A673 (cell line): ENCODE measurements at regions not wholly inside any gene's neighbourhood (a gene's known extent, or its start where the extent isn't known, plus 50 kb on each side); places are given as distances from the start of the nearest gene placed in this dataset.

Experiments used
- BruUV-seq: library from RNA; stranded (reverse); fragments of 400-500 nt; replicated peaks from 2 replicates; lab custom pipeline; 2021; lab: Mats Ljungman, UMichigan
- CTCF ChIA-PET: fragments of 300-600 bp; sonication (Branson Sonifier 250); formaldehyde crosslinking; loops from one replicate; lab custom pipeline; 2022; ENCODE audit warnings: antibody characterized with exemption; lab: Charles Lee
- POLR2A ChIA-PET: fragments of 300-600 bp; sonication (Branson Sonifier 250); formaldehyde crosslinking; loops from one replicate; lab custom pipeline; 2022; ENCODE audit warnings: antibody characterized with exemption; ENCODE audit not compliant: low non-redundant PET; lab: Charles Lee
- DNase-seq: peaks from one replicate; pipeline ENCODE4 v3.0.0-alpha.2; 2015; ENCODE audit warnings: low spot score
- H3K27ac ChIP-seq: fragments of 200-600 bp; sonication (generic); 2 replicates; pipeline ENCODE4 v1.5.1; 2016; ENCODE audit warnings: mixed run types, low read depth, mild to moderate bottlenecking, mixed read lengths, antibody characterized with exemption, low read length; ENCODE audit not compliant: poor library complexity, severe bottlenecking
- H3K27me3 ChIP-seq: fragments of 200-600 bp; sonication (generic); replicated peaks from 2 replicates; pipeline ENCODE4 v1.6.1; 2017; ENCODE audit warnings: mixed run types, low read depth, mild to moderate bottlenecking, mixed read lengths, antibody characterized with exemption, low read length; ENCODE audit not compliant: insufficient read depth, poor library complexity
- H3K36me3 ChIP-seq: fragments of 200-600 bp; sonication (generic); 2 replicates; pipeline ENCODE4 v1.6.1; 2016; ENCODE audit warnings: mixed run types, mild to moderate bottlenecking, mixed read lengths, antibody characterized with exemption, low read length; ENCODE audit not compliant: insufficient read depth, poor library complexity, severe bottlenecking
- H3K4me1 ChIP-seq: fragments of 200-600 bp; sonication (generic); 2 replicates; pipeline ENCODE4 v1.6.1; 2017; ENCODE audit warnings: mixed run types, mild to moderate bottlenecking, mixed read lengths, antibody characterized with exemption, low read length; ENCODE audit not compliant: insufficient read depth, poor library complexity, severe bottlenecking
- H3K4me3 ChIP-seq: fragments of 200-600 bp; sonication (generic); 2 replicates; pipeline ENCODE4 v1.5.1; 2016; ENCODE audit warnings: low read depth, mixed run types, mild to moderate bottlenecking, mixed read lengths, low read length; ENCODE audit not compliant: poor library complexity, severe bottlenecking
- H3K9me3 ChIP-seq: fragments of 200-600 bp; sonication (generic); 2 replicates; pipeline ENCODE4 v1.6.1; 2016; ENCODE audit warnings: mixed run types, low read depth, mild to moderate bottlenecking, mixed read lengths, antibody characterized with exemption, low read length; ENCODE audit not compliant: poor library complexity, severe bottlenecking
- EZH2 ChIP-seq: fragments of 200-600 bp; sonication (generic); IDR thresholded peaks from 2 replicates; pipeline ENCODE4 v1.6.1; 2017; ENCODE audit warnings: borderline replicate concordance, low read depth, mild to moderate bottlenecking, mixed read lengths, antibody characterized with exemption, low read length; ENCODE audit not compliant: poor library complexity, severe bottlenecking
- intact Hi-C: fragments of 100-400 bp; cut with micrococcal nuclease; formaldehyde crosslinking; loops from one replicate; pipeline ENCODE4 v1.10.0; 2022; ENCODE audit not compliant: unreplicated experiment
- TF ChIP-seq, protein P1 (sequence below): fragments of 300-800, 200-600 bp; sonication (generic); conservative IDR thresholded peaks from 2 replicates; pipeline ENCODE4 v1.5.1; 2017; ENCODE audit warnings: low read depth, mild to moderate bottlenecking, antibody characterized with exemption, low read length, moderate library complexity, mixed read lengths

DNA sequence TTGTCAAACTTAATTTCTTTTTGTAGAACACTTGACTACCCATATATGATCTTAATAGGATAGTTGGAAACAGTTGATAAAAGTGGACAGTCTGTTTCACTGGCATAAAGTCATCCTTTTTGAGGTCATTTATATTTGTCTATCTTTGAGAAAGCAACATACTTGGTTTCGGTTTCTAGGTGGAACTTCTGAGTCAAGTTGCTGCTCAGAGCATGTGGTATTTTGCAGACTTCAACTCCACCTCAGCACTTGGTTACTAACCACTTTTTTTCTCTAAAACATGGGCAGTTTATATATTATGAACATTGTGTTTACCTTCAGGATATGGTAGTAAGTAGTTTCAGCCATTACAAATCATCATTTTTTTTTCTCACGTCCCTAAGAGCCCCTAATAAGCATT, 1749.0 kb upstream of the C9orf72 start:
- intact Hi-C loops: no loop called here
- no TSS peak for BruUV-seq
- no peak for DNase-seq
- CTCF ChIA-PET: no interaction called here
- Histone ChIP-seq H3K4me1 (no peaks in the 10 kb centered on the region), H3K36me3 (no peaks in the 10 kb centered on the region), H3K4me3 (no peak overlapping the region), H3K9me3 (no peaks in the 10 kb centered on the region), H3K27me3 (no peaks in the 10 kb centered on the region), H3K27ac (no peak overlapping the region)
- TF ChIP-seq, protein P1, sequence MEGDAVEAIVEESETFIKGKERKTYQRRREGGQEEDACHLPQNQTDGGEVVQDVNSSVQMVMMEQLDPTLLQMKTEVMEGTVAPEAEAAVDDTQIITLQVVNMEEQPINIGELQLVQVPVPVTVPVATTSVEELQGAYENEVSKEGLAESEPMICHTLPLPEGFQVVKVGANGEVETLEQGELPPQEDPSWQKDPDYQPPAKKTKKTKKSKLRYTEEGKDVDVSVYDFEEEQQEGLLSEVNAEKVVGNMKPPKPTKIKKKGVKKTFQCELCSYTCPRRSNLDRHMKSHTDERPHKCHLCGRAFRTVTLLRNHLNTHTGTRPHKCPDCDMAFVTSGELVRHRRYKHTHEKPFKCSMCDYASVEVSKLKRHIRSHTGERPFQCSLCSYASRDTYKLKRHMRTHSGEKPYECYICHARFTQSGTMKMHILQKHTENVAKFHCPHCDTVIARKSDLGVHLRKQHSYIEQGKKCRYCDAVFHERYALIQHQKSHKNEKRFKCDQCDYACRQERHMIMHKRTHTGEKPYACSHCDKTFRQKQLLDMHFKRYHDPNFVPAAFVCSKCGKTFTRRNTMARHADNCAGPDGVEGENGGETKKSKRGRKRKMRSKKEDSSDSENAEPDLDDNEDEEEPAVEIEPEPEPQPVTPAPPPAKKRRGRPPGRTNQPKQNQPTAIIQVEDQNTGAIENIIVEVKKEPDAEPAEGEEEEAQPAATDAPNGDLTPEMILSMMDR: no peak
- no peak for TF ChIP-seq EZH2
- POLR2A ChIA-PET: no interaction called here

DNA sequence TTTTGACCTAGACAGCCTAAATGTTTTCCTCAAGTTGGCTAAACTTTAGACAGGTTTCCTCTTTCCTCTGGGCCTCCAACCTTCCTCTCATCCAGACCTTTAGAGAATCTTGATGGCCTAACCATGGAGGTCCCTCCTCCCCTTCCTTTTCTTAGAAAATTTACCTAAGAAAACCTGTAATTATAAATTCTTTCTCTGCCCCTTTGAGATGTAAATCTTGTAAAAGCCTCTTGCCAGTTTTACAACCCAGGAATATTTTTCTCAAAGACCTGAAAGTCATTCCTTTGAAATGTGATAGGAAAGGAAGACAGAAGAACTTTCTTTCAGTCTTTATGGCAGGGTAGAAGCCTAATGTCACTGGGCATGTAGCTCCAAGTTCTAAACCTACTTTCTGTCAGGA, 1752.6 kb upstream of the C9orf72 start:
- CTCF ChIA-PET: no interaction called here
- POLR2A ChIA-PET: no interaction called here
- DNase-seq: no peak
- no peak for TF ChIP-seq EZH2
- TF ChIP-seq, protein P1: no peak
- no peaks in the 10 kb centered on the region for H3K4me1 ChIP-seq
- no peaks in the 10 kb centered on the region for H3K9me3 ChIP-seq
- no TSS peak for BruUV-seq
- no peaks in the 10 kb centered on the region for H3K27me3 ChIP-seq
- no peaks in the 10 kb centered on the region for H3K36me3 ChIP-seq
- intact Hi-C loops: no loop called here
- no peak overlapping the region for H3K4me3 ChIP-seq
- no peak overlapping the region for H3K27ac ChIP-seq

DNA sequence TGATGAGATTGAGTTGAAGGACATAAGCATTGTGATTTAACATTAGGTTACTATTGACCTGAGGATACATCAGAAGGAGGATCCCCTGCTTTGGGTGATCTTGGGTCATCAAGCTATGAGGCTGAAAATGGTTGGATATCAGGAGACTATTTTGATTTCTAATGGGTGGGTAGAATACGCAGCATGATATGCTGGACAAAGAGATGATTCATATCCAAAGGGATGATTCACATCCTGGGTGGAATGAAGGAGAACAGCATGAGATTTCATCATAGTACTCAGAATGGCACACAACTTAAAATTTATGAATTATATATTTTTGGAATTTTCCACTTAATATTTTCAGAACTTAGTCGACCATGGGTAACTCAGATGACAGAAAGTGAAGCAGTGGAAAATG, 1759.5 kb upstream of the C9orf72 start:
- intact Hi-C loops: no loop called here
- Histone ChIP-seq H3K4me1 (no peaks in the 10 kb centered on the region), H3K27me3 (no peaks in the 10 kb centered on the region), H3K4me3 (no peak overlapping the region), H3K9me3 (no peaks in the 10 kb centered on the region), H3K36me3 (no peaks in the 10 kb centered on the region), H3K27ac (no peak overlapping the region)
- ChIA-PET POLR2A (no interaction called here), CTCF (no interaction called here)
- peak; percentile 62 for DNase-seq
- no TSS peak for BruUV-seq
- TF ChIP-seq, protein P1: no peak
- no peak for TF ChIP-seq EZH2

DNA sequence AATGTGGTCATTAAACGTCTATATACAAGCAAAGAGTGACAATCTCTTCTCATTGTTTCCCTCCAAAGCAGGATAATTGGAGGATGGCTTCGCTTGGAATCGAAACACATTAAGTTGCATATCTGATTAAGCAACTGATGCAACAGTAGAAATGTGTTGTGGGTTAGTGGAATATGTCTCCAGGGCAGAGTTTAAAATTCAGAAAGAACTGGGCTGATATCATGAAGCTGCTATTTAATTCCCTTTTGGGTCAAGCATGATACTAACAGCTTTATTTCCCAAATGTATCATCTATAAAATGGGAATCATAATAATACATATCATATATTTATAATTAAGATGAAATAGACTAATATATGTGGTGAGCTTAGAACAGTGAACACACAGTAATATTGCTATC, 1763.0 kb upstream of the C9orf72 start:
- BruUV-seq: no TSS peak
- H3K4me3 ChIP-seq: no peak overlapping the region
- no peaks in the 10 kb centered on the region for H3K36me3 ChIP-seq
- intact Hi-C loops: no loop called here
- no peaks in the 10 kb centered on the region for H3K4me1 ChIP-seq
- no peaks in the 10 kb centered on the region for H3K9me3 ChIP-seq
- no peaks in the 10 kb centered on the region for H3K27me3 ChIP-seq
- no peak overlapping the region for H3K27ac ChIP-seq
- ChIA-PET POLR2A (no interaction called here), CTCF (no interaction called here)
- no peak for DNase-seq
- TF ChIP-seq, protein P1: no peak
- no peak for TF ChIP-seq EZH2
